ENCODE measurements at regions not wholly inside any gene's neighbourhood (a gene's known extent, or its start where the extent isn't known, plus 50 kb on each side); places are given as distances from the start of the nearest gene placed in this dataset.

- no peak overlapping the region for H3K4me2 ChIP-seq (ENCODE audit: low read depth, low read length)
- no peaks in the 10 kb centered on the region for H3K79me1 ChIP-seq (ENCODE audit: low read depth in 1 of 2, low read length in 2 of 2)
- no peaks in the 10 kb centered on the region for H3K27me3 ChIP-seq (ENCODE audit: control insufficient read depth, insufficient read depth, low read length)
- DNase-seq (no peak), ATAC-seq (ENCODE audit: low read depth) (no peak)
- H4K91ac ChIP-seq (ENCODE audit: insufficient read depth, low read depth, low read length): no peak overlapping the region
- no TSS peak for BruUV-seq (replicated peaks)
- no peak overlapping the region for H3K56ac ChIP-seq (ENCODE audit: extremely low read depth, insufficient read depth, low read length)
- no CpG with 5 or more reads among the region's 5 CpGs for WGBS, 2 experiments (ENCODE audit: extremely low coverage in 2 of 2, insufficient read length in 1 of 2)
- no peaks in the 10 kb centered on the region for H3K4me1 ChIP-seq (ENCODE audit: control insufficient read depth, insufficient read depth, low read length)
- H3K14ac ChIP-seq (replicated peaks; ENCODE audit: low read depth, low read length): no peak overlapping the region
- H4K20me1 ChIP-seq (ENCODE audit: insufficient read depth, low read length): no peaks in the 10 kb centered on the region
- H3K9me3 ChIP-seq (ENCODE audit: control insufficient read depth, insufficient read depth, low read length): no peaks in the 10 kb centered on the region
- intact Hi-C loops (cut with micrococcal nuclease) (no loop called here), in situ Hi-C loops (cut with MboI; ENCODE audit: low sequenced_read_pairs) (no loop called here), dilution Hi-C loops (cut with HindIII; ENCODE audit: low sequenced_read_pairs, unreplicated experiment) (no loop called here)
- H3K4me3 ChIP-seq (ENCODE audit: insufficient read depth, low read depth, low read length): no peak overlapping the region
- TF ChIP-seq POLR2A (IDR thresholded peaks at IDR 0.05; ENCODE audit: low read depth, low read length) (no peak), MAZ (IDR thresholded peaks at IDR 0.05; ENCODE audit: borderline replicate concordance, low read depth, low read length) (no peak), RCOR1 (IDR thresholded peaks at IDR 0.05; ENCODE audit: insufficient replicate concordance, low read length) (no peak)
- ChIA-PET CTCF (interaction anchor here (1.9 kb wide), 1 partner anchor 11 kb away, joined by 6 read pairs; no protein-coding TSS in a partner anchor), POLR2A (ENCODE audit: unreplicated experiment) (no interaction called here)
- no peak overlapping the region for H2BK5ac ChIP-seq (ENCODE audit: low read depth, low read length, poor library complexity, severe bottlenecking)
- H4K5ac ChIP-seq (ENCODE audit: low read depth, low read length): no peak overlapping the region
- no peak overlapping the region for H3K18ac ChIP-seq (ENCODE audit: low read depth, low read length)
- H3K9ac ChIP-seq (ENCODE audit: low read depth, low read length): no peak overlapping the region
- H2AK5ac ChIP-seq (ENCODE audit: low read depth, low read length): no peak overlapping the region
- H3K27ac ChIP-seq (ENCODE audit: insufficient read depth, low read length): no peak overlapping the region
- no peaks in the 10 kb centered on the region for H3K9me1 ChIP-seq (ENCODE audit: insufficient read depth, low read length)
- no peak overlapping the region for H2AK9ac ChIP-seq (replicated peaks; ENCODE audit: low read depth, low read length, poor library complexity)
- H2BK120ac ChIP-seq (ENCODE audit: low read depth, low read length): no peak overlapping the region
- H3K4ac ChIP-seq (ENCODE audit: low read depth, low read length): no peak overlapping the region
- H3K36me3 ChIP-seq (ENCODE audit: control insufficient read depth, insufficient read depth, low read length): no peaks in the 10 kb centered on the region
- H4K8ac ChIP-seq (ENCODE audit: low read depth in 2 of 2, low read length in 2 of 2): no peak overlapping the region
- H3K23ac ChIP-seq (ENCODE audit: low read depth, low read length): no peak overlapping the region
- no peak overlapping the region for H2BK20ac ChIP-seq (ENCODE audit: low read depth, low read length)
- H2BK15ac ChIP-seq (ENCODE audit: low read depth, low read length): no peak overlapping the region
- H2AFZ ChIP-seq (replicated peaks; ENCODE audit: low read length, poor library complexity): no peak overlapping the region
Measured at GRCh38 chr7:23967949-23968599, 258.1 kb downstream of the STK31 start.

All from IMR-90 (cell line).